GM23338 (cell line): ENCODE measurements at regions not wholly inside any gene's neighbourhood (a gene's known extent, or its start where the extent isn't known, plus 50 kb on each side); places are given as distances from the start of the nearest gene placed in this dataset.

Experiments used
- ATAC-seq: fragments of 200-7000 bp; cut with Tn5 transposase; 3 replicates; pipeline ENCODE4 v1.9.1; 2020
- DNase-seq: peaks from one replicate; pipeline ENCODE4 v3.0.0-alpha.2; 2015; ENCODE audit warnings: low spot score
- H2AFZ ChIP-seq: fragments of 200-600 bp; sonication (generic); 2 replicates; pipeline ENCODE4 v1.8.0; 2016; ENCODE audit warnings: antibody characterized with exemption, mild to moderate bottlenecking, moderate library complexity
- H3F3A ChIP-seq: fragments of 200-600 bp; sonication (generic); replicated peaks from 2 replicates; pipeline ENCODE4 v1.8.0; 2017; ENCODE audit warnings: antibody characterized with exemption, mixed run types, low read depth
- H3K27ac ChIP-seq: fragments of 200-600 bp; sonication (generic); 2 replicates; pipeline ENCODE4 v1.6.1; 2016; ENCODE audit warnings: low read depth
- H3K27me3 ChIP-seq: fragments of 200-600 bp; sonication (generic); 2 replicates; pipeline ENCODE4 v1.8.0; 2016; ENCODE audit warnings: mild to moderate bottlenecking, mixed run types, moderate library complexity; ENCODE audit not compliant: insufficient read depth
- H3K36me3 ChIP-seq: fragments of 200-600 bp; sonication (generic); 2 replicates; pipeline ENCODE4 v1.8.0; 2016; ENCODE audit warnings: mild to moderate bottlenecking; ENCODE audit not compliant: insufficient read depth
- H3K4me1 ChIP-seq: fragments of 200-600 bp; sonication (generic); 2 replicates; pipeline ENCODE4 v1.8.0; 2016; ENCODE audit warnings: mild to moderate bottlenecking, moderate library complexity; ENCODE audit not compliant: insufficient read depth
- H3K4me2 ChIP-seq: fragments of 200-600 bp; sonication (generic); 2 replicates; pipeline ENCODE4 v1.7.1; 2017; ENCODE audit warnings: mixed run types
- H3K4me3 ChIP-seq: fragments of 200-600 bp; sonication (generic); 2 replicates; pipeline ENCODE4 v1.6.1; 2016; ENCODE audit warnings: mixed run types
- H3K79me2 ChIP-seq: fragments of 200-600 bp; sonication (generic); replicated peaks from 2 replicates; pipeline ENCODE4 v1.8.0; 2017; ENCODE audit warnings: mild to moderate bottlenecking; ENCODE audit not compliant: insufficient read depth
- H3K9me2 ChIP-seq: fragments of 200-600 bp; sonication (generic); 2 replicates; pipeline ENCODE4 v1.8.0; 2017; ENCODE audit not compliant: insufficient read depth
- H4K20me1 ChIP-seq: fragments of 200-600 bp; sonication (generic); replicated peaks from 2 replicates; pipeline ENCODE4 v1.8.0; 2017; ENCODE audit warnings: mild to moderate bottlenecking; ENCODE audit not compliant: insufficient read depth
- H3K27ac Mint-ChIP-seq: 2 replicates; pipeline ENCODE4 v1.8.0; 2020; ENCODE audit warnings: inconsistent platforms, mild to moderate bottlenecking, moderate library complexity, mixed read lengths
- H3K27me3 Mint-ChIP-seq: 3 replicates; pipeline ENCODE4 v1.8.0; 2022; ENCODE audit warnings: low read depth, mild to moderate bottlenecking, moderate library complexity, mixed read lengths, inconsistent platforms; ENCODE audit not compliant: insufficient read depth, poor library complexity
- H3K36me3 Mint-ChIP-seq: 3 replicates; pipeline ENCODE4 v1.8.0; 2021; ENCODE audit warnings: low read depth, mild to moderate bottlenecking, inconsistent platforms, moderate library complexity, mixed read lengths
- H3K4me1 Mint-ChIP-seq: 3 replicates; pipeline ENCODE4 v1.8.0; 2020; ENCODE audit warnings: mild to moderate bottlenecking, inconsistent platforms, mixed read lengths
- H3K4me3 Mint-ChIP-seq: 3 replicates; pipeline ENCODE4 v1.8.0; 2021; ENCODE audit warnings: moderate library complexity, mild to moderate bottlenecking, inconsistent platforms, mixed read lengths
- H3K9me3 Mint-ChIP-seq: 3 replicates; pipeline ENCODE4 v1.8.0; 2020; ENCODE audit warnings: moderate library complexity, mild to moderate bottlenecking, inconsistent platforms, mixed read lengths
- EZH2 ChIP-seq: fragments of 200-600 bp; sonication (generic); IDR thresholded peaks from one replicate; pipeline ENCODE4 v1.8.0; 2017; ENCODE audit warnings: antibody characterized with exemption, mild to moderate bottlenecking, low read depth; ENCODE audit not compliant: unreplicated experiment
- JUNB ChIP-seq: IDR thresholded peaks from one replicate; pipeline ENCODE4 v1.6.1; 2016; ENCODE audit warnings: antibody characterized with exemption; ENCODE audit not compliant: unreplicated experiment
- NANOG ChIP-seq: IDR thresholded peaks from 2 replicates; pipeline ENCODE4 v1.6.1; 2016; ENCODE audit warnings: antibody characterized with exemption, borderline replicate concordance
- POLR2AphosphoS5 ChIP-seq: IDR thresholded peaks from 2 replicates; pipeline ENCODE4 v1.6.1; 2016; ENCODE audit warnings: antibody characterized with exemption, low read depth
- ZNF114 ChIP-seq: fragments of 250-450 bp; sonication (Bioruptor Pico); IDR thresholded peaks from 2 replicates; pipeline ENCODE4 v1.5.0; 2020; ENCODE audit warnings: mild to moderate bottlenecking, moderate library complexity
- ZNF331 ChIP-seq: fragments of 250-450 bp; sonication (Bioruptor Pico); IDR thresholded peaks from 2 replicates; pipeline ENCODE4 v1.5.0; 2020; ENCODE audit warnings: low read depth, mild to moderate bottlenecking, moderate library complexity
- TF ChIP-seq, protein P1 (sequence below): IDR thresholded peaks from one replicate; pipeline ENCODE4 v1.6.1; 2018; ENCODE audit warnings: antibody characterized with exemption; ENCODE audit not compliant: unreplicated experiment

DNA sequence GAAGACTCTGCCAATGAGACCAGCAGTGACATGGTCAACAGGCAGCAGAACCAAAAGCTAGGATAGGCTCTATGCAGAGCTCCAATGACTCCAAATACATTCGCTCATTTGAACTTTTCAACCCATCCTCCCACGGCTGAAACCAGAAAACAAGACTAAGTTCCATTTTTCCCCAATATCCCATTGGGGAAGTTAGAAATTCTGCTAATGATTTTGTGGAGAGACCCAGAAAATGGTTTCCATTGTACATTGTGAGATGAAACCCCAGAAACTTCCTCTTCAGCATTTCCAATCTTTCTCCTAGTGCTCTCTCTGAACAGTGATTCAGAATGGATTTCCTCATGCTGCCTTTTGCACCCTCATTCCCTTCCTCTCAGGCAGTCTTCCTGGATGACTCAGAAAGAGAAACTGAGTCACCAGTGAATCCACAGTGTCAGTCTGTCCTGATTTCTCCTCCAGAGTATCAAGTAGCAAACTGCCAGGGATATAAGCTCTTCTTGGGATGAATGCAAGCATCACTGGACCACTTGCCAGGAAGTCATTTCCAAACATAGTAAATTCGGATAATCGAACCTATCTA lies 467.7 kb upstream of the ID2 start (continued):
- TF ChIP-seq, protein P1, sequence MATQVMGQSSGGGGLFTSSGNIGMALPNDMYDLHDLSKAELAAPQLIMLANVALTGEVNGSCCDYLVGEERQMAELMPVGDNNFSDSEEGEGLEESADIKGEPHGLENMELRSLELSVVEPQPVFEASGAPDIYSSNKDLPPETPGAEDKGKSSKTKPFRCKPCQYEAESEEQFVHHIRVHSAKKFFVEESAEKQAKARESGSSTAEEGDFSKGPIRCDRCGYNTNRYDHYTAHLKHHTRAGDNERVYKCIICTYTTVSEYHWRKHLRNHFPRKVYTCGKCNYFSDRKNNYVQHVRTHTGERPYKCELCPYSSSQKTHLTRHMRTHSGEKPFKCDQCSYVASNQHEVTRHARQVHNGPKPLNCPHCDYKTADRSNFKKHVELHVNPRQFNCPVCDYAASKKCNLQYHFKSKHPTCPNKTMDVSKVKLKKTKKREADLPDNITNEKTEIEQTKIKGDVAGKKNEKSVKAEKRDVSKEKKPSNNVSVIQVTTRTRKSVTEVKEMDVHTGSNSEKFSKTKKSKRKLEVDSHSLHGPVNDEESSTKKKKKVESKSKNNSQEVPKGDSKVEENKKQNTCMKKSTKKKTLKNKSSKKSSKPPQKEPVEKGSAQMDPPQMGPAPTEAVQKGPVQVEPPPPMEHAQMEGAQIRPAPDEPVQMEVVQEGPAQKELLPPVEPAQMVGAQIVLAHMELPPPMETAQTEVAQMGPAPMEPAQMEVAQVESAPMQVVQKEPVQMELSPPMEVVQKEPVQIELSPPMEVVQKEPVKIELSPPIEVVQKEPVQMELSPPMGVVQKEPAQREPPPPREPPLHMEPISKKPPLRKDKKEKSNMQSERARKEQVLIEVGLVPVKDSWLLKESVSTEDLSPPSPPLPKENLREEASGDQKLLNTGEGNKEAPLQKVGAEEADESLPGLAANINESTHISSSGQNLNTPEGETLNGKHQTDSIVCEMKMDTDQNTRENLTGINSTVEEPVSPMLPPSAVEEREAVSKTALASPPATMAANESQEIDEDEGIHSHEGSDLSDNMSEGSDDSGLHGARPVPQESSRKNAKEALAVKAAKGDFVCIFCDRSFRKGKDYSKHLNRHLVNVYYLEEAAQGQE = no peak
- TF ChIP-seq JUNB = no peak
- TF ChIP-seq ZNF114 (CRISPR knock-in tag) = no peak
- no peak for TF ChIP-seq ZNF331 (CRISPR knock-in tag)

DNA sequence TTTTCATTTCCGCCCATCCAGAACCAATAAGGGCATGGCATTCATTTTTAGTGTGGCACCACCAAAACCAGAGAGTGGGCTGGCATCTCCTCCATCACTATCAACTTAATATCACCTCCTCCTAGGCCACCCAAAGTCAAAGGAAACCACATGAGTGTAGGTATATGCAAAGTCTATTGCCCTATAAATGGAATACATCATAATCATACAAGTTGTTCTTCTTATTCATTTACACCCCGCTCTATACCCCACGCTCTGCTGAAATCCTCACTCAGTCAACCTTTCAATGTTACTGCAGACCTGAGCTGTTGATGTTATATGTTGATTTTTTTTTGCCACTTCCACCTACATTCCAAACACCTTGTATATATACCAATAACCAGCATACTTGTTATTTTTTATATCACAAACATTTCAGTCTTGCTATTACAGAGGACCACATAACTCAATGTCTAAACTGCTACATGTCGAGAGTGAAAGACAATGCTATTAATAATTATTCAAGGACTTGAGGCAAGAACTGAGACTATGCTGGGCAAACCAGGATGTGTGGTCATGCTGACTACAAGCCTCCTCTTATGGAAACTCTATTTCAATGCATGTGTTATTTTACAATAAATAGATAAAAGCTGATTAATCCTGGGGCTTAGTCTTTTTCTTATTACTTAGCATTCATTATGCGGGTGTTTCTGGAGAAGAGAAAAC lies 466.5 kb upstream of the ID2 start:
- Histone ChIP-seq H4K20me1 (no peaks in the 10 kb centered on the region), H3K36me3 (no peaks in the 10 kb centered on the region), H3K4me3 (no peak overlapping the region), H3K4me1 (peaks cover 8% of the 10 kb centered on the region; the same call in 1 of the 2 replicates), H2AFZ (no peak overlapping the region), H3K4me2 (no peak overlapping the region), H3K79me2 (no peaks in the 10 kb centered on the region), H3F3A (no peaks in the 10 kb centered on the region), H3K27me3 (no peaks in the 10 kb centered on the region), H3K27ac (no peak overlapping the region), H3K9me2 (no peaks in the 10 kb centered on the region)
- Mint-ChIP-seq H3K36me3 (no peaks in the 10 kb centered on the region), H3K4me3 (no peak overlapping the region), H3K9me3 (no peaks in the 10 kb centered on the region), H3K4me1 (peaks cover 22% of the 10 kb centered on the region), H3K27ac (no peak overlapping the region), H3K27me3 (peaks cover 3% of the 10 kb centered on the region)
- TF ChIP-seq, protein P1 = no peak
- no peak for TF ChIP-seq NANOG
- TF ChIP-seq EZH2 = no peak
- TF ChIP-seq POLR2AphosphoS5 = no peak
- DNase-seq (no peak), ATAC-seq (no peak)
